ENCODE measurements at regions not wholly inside any gene's neighbourhood (a gene's known extent, or its start where the extent isn't known, plus 50 kb on each side); places are given as distances from the start of the nearest gene placed in this dataset.

DNA sequence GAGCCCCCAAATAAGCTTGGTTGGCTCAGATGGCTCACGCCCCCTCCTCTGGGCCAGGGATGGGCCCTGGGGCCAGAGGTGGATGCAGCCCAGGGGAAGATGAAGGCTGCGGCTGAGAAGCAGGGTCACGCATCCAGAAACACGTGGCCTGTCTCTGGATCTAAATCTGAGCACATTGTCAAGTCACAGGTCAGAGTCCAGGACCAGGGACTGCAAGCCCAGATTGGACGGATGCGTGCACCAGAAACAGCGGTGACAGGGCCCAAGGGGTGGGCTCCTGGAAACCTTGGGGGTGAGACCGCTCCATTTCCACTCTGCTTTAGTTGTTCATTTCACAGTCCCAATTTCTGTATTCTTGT lies 226.2 kb downstream of the ACKR3 start:
- no peak for DNase-seq (ENCODE audit: low read depth)

DNA sequence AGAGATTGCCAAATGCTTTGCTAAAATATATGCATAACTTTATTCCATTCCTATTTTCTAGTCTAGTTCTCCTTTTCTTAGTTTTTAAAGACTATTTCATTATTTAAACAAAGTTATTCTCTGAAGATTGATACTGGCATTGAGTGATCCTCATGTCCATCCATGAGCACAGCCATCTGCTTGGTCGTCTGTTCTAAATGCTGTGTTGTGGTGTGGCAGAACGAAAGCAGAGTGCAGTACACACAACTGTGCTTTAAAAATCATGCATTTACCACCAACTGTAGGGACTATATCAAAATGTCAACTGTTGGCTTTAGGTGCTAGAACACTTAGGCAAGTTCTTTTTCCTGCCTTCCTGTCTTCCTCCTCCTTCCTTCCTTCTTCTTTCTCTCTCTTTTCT lies 226.6 kb downstream of the ACKR3 start:
- DNase-seq (ENCODE audit: low read depth) = no peak

DNA sequence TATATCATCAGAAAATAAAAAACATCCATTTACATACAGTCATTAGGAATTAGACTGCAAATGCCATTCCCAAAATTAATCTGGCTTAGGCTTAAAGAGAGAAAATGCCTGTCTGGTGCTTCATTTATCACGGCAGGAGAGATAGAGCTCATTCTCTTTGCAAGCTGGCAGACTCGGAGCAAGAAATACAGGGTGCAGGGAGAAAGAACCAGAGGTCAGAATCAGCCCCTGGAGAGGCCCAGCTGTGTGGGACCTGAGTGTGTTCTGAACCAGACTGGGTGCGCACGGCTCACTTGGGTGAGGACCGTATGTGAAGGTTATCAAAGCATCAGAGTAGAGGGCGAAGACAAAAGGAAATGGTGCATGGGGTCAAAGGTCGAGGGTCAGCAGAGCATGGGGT lies 227.8 kb downstream of the ACKR3 start:
- no peak for DNase-seq (ENCODE audit: low read depth)

DNA sequence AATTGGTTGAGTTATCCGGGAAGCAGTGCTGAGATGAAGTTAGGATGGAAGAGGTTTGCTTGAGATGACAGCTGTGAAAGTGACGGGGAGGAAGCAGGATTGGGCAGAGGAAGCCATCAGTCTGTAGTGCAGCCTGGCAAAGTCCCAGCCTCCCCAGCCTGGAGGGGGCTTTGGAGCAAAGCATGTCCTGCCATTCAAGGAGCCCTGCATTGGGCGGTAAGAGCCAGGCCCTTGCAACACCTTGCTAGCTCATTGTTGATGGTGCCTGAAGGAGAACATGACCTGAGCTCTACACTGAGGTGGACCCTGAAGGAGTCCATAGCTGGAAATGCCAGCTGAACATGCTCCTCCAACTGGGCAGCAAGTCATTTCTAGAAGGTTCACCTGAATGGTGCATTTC lies 228.9 kb downstream of the ACKR3 start:
- no peak for DNase-seq (ENCODE audit: low read depth)

DNA sequence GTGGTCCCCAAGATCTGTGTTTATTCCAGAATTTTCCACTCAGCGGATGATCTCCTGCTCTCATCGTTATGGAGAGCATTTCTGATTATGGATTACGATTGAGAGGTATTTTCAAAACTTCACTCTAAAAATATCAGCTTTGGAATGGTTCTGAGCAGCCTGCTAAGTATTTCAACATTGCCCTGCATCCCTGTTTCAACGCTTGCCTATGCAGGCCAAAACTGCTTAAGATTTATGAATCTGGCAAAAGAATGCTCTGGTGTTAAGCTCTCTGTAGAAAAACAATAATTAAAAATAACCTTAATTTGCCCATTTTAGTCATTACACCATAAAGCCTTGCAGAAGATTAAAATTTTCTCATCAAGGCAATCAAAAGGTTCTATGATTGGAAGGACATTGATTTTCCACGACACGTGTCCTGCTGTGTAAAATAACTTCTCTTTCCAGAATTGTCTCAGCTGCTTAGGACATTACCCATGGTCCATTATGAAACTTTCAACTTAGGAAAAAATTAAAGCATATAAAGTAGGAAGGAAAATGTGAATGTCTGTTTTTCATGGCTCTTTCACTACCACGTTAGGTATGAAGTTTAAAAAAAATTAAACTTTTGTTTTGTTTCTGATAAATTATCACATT lies 229.9 kb downstream of the ACKR3 start:
- DNase-seq (ENCODE audit: low read depth) = no peak

DNA sequence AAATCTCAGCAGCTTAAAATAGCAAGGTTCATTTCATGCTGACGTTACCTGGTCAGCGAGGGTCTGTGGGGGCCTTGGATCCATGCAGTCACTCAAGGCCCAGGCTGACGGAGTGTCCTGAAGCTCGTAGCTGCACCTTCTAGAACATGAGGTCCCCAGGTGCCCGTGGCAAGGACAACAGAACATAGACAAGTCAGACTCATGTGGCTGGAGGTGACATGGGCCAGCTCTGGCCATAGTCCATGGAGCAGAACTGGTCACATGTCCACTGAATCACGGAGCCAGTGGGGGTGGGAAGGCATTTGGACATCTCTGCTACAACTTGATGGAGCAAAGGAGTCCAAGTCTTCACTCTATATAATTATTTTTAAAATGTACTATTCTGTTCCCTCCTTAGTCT lies 233.2 kb downstream of the ACKR3 start:
- no peak for DNase-seq (ENCODE audit: low read depth)

DNA sequence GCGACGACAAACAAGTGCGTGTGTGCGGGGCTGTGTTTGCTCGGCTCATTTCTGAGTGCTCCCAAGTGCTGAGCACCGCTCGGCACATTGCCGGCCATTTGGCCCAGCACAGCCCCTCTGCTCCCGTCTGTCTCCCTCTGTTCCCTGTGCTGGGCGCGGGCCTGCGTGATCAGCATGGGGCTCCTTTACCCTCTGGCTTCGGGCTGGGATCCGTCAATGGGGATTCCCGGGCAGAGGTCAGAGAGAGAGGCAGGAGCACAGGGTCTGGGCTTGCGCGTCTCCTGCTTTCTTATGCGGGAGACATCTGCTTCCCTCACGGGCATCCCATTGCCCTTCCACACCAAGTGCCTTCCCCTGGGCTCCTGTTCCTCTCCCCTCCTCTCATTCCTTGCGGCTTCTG lies 234.0 kb downstream of the ACKR3 start:
- no peak for DNase-seq (ENCODE audit: low read depth)

DNA sequence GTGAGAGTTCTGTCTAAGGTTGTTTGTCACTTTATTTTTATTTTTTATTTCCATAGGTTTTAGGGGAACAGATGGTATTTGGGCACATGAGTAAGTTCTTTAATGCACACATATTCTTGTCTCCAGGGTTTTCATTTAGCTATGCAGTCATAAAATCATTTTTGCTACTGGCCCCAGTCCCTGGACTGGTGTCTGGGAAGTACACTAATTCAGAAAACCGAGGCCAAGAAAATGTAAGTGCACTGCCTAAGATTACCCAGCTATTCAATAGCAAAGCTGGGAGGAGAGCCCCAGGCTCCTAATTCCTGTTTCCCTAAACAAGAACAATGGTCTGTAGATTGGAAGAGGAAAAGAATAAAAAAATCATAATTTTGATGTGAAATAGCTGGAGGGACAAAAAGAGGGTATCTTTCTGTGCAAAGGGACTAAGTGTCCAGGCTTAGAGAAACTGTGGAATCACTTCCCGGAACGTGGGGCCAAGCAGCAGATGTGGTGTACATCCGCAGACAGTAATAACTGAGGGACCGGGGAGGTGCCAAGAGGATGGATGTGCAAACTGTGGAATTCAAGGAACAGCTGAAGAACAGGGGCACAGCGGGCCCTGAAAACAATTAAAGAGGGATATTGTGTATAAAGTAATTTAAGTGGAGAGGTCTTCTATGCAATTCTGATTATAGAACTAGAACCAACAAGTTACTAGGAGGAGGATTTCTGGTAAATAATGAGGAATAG lies 236.3 kb downstream of the ACKR3 start:
- DNase-seq (ENCODE audit: low read depth) = no peak

DNA sequence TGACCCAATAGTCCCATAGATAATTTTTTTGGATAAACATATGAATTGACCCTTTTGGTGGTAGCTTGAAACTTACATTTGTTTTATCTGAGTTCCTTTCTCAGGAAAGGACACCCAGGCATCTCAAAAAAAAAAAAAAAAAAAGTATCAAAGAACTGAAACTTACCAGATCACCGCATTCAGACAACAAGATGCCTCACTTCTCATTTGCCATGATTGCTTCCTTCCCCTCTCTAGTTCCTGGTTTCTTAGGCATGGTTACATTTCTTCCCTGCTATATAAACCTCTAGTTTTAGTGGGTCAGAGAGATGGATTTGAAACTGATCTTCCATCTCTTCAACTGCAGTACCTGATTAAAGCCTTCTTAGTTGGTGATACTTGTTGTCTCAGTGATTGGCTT lies 240.1 kb downstream of the ACKR3 start:
- DNase-seq (ENCODE audit: low read depth) = no peak

DNA sequence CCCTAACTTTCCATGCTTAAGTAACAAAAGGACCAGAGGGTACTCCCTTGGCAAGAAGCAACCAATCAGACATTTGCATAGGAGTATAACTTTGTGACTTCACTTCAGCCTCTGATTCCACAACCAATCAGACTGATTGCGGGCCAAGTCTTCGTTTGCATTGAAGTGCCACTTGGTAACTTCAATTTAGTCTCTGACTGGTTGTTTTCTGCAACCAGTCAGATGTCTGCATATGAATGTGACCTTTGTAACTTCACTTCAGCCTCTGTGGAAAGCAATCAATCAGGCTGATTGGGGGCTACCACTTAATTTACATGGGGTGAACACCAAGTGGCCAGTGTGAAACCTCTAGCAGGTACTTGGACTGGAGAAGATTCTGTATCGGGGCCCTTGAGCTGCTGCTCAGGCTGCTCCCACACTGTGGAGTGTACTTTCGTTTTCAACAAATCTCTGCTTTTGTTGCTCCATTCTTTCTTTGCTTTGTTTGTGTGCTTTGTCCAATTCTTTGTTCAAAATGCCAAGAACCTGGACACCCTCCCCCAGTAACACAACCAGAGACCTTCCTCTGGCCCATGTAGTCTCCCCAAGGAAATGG lies 241.5 kb downstream of the ACKR3 start:
- no peak for DNase-seq (ENCODE audit: low read depth)

DNA sequence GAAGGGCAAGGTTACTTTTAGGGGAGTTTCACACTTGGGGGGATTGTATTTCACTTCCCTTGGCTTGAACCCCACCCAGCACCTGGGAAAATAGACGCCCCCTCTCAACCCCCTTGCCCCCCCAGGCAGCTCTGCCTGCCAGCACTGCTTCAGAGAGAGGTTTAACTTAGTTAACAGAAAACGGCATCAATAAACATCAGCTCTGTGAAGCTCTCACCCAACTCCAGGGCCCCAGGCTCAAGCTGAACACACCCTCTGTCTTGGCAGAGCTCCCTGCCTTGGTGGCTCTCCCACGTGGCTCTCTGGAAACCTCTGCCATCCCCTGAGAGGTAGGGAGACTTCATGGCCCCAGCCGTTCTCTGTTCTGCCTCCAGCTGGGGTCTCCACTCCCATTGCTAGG lies 244.1 kb downstream of the ACKR3 start:
- no peak for DNase-seq (ENCODE audit: low read depth)

DNA sequence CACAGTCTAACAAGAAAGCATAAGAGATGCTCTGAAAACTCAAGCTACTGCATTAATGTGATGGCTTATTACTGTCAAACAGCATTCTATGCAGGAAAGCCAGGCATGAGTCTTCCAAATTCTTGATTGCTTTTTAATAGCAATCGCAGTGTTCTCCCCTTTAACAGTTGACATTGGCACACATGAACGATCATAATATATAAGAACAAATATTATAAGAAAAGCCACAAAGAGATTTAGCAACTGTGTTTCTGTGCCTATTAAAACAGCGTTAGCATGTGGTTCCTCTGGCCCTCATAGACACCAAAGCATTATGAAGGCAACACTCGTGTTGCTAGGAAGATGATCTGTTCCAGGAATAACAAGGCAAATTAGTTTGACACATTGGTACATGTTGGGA lies 245.0 kb downstream of the ACKR3 start:
- no peak for DNase-seq (ENCODE audit: low read depth)

DNA sequence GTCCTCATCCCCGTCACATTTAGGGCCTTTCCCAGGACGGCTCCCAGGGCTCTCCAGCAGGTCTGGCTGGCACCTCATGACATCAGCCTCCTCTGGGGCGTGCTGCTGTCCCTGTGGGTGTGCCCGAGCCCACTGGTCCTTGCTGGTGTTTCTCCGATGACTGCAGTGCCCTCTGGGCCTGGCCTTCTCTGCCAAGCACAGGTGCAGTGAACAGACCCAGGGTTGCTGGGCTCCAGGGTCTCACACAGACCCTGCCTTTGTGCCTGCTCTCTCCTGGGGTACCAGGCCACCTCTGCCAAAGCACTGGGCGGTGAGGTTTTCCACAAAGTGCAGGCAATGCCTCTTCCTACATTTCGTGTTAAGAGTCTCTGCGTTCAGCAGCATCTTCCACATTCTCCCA lies 246.1 kb downstream of the ACKR3 start:
- no peak for DNase-seq (ENCODE audit: low read depth)

DNA sequence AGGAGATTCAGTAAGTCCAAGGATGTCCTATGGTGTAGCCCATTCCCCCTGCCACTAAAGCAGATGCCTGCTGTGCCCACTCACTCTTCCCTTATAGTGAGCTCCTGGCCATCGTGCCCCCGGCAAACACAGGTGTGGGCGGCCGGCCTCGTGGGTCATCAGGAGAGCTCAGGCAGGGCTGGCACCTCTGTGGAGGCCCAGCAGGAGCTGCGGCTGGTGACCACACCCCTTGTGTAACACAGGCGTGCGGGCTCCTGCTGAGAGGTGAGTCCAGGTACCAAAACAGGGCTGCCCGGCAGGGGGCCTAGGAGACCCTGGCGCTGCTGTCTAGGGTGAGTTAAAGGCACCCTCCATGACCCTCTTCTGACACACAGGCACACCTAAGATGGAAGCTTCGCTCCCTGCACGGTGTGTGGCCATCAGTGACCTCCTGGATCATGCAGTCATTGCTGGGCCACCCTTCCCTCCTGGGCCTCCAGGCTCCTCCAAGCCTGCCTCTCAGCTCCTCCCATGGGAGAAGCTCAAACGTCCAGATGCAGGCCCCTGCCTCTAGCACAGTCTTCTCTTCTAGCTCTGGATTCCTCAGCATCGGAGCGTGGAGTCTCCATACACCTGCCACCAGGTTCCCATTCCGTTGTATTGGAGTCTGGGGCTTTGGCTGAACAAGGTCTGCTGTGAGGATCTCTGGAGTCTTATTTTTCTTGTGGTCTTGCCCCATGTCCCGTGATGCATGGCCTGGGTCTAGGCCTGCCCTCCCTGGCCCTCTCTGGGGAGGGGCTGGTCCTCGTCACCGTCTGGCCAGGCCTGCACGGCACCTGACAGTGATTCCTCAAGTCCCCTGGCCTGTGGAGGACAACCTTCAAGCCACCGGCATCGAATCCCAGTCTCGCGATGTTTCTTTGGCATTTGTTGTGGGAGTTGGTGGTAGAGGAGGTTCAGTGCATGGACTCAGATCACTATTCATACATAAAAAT lies 246.9 kb downstream of the ACKR3 start:
- no peak for DNase-seq (ENCODE audit: low read depth)

DNA sequence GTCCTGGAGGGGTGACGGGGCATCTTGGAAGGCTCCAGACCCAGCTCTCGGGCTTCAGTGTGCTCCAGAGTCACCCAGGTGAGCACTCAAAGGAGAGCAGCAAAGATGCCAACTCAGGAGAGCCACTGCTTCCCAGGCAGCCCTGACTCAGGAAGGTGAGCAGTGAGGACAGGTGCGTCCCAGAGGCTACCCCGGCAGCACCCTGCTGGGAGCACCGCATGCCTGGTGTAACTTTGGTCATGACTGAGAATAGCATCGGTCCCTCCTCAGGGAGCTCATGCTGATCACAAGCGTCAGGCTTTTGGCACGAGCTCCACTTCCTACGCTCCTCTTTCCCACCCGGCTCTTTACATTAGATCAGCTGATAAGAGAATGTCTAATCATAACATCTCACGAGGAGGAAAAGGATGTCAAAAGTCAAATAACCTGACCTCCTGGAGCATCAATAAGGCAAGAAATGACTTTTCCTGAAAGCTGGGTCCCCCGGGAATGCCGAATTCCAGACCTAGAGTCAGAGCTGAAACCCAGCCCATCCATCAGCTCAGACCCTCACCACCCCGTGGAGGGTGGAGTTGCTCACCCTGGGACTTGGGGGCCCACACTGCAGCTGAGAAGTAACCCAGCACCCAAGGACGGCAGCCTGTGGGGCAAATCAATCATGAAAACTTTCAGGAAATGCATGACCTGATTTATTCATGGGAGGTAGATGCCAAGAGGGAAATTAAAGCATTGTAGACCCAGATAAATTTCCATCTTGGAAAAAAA lies 248.8 kb downstream of the ACKR3 start:
- no peak for DNase-seq (ENCODE audit: low read depth)

DNA sequence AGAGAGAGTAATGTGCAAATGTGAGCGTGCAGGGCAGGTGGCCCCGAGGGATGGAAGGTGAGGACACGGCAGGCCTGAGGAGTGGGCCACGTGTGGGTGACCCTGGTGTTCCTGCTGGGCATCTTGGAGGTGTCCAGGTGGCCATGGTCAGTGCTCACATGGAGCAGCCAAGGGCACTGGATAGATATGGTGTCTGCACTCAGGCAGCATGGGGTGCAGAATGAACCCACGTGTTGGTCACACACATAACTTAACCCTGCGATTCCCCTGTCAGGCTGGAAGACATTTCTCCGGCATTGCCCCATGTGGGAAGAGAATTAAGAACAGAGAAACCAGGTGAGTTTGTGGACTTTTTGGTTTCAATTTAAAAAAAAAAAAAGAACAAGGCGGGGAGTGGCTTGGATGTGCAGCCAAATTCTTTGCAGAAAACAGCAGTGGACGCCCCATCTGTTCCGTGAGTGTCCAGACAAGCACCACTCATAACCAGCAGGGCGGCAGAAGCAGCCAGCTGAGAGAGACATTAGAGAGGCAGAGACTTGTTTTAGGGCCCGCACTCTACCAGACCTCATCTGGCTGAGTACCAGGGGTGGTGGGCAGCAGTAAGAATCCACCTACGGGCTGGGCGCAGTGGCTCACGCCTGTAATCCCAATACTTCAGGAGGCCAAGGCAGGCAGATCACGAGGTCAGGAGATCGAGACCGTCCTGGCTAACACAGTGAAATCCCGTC lies 249.8 kb downstream of the ACKR3 start:
- DNase-seq (ENCODE audit: low read depth) = no peak

DNA sequence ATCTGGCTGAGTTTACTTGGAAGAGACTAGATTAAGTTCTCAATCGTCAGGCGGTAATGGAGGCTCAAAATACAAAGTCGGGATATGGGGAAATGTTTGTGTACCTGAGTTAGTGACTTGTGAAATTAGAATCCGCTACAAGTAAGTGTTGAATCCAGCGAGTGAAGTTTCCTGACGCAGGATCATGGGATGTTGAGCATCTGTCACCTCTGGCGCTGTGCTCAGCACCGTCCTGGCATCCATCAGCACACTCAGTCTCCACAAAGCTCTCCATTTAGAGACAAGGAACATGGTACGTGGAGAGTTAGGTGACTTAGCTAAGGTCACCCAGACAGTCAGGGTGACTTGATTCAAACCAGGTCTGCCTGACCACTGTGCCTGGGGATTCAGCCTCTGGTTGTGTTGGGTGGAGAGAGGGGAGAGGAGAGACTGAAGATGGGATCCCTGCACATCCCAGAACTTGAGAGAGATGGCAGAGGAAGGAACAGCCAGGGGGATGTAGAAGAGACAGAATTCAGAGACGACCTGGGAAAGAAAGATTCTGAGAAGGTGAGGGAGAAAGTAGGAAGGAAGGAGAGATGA lies 251.2 kb downstream of the ACKR3 start:
- DNase-seq (ENCODE audit: low read depth) = no peak

DNA sequence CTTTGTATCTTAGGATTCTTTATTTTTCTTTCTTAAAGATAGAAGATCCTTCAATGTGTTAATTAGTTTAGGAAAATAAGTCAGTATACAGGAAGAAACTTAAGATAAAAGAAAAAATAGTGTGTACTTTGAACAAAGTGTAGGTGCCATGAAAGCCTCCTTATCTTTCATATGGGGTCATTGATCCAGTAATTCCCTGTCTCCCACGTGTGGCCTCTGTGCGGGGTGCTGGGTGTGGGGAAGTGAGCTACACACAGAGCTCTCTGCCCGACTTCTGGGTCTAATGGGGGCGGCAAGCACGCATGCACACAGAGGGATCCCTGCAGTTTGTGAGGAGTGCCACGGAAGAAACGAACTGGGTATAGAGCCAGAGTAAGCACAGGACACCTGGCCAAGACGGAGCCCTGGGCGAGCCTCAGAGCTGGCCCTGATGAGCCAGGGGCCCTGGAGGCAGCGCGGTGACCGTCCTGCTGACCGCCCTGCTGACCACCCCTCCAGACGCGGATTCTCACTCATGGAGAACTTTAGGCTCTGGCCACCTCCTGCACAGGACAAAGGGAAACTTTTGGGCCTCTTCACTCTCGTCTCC lies 253.5 kb downstream of the ACKR3 start:
- no peak for DNase-seq (ENCODE audit: low read depth)

DNA sequence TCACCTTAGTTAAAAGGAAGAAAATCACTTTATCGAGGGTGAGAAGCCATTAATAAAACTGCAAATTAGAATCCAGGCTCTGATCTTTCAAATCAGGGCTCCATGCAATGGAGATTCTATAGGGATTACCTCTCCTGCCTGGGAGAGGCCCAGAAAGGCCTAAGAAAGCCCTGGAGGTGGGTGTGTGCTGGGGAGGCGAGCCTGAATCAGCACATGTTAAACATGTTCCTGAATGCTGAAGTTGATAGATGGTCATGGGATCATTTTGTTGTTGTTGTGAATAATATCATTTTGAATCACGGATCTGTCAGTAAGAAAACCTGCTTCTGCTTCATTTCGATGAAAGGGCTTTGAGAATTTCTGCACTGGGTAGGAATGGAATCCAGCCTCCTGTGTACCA lies 254.3 kb downstream of the ACKR3 start:
- no peak for DNase-seq (ENCODE audit: low read depth)

DNA sequence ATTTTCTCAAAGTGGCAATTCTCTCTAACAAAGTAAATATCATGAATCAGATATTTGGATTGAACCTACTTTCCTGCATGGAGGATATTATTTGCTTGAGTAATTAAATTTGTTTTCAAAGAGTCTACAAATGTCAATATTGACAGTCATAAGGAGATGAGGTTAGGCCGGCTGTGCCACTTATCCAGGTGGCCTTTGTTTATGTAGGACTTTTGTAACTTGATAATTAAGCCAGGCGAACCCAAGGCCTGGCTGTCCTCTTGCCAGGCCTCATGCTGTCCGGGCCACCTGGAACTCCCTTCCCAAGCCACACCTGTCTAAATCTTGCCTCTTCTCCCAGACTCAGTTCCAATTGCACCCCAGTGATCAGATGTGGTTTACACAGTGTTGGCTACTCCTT lies 255.2 kb downstream of the ACKR3 start:
- no peak for DNase-seq (ENCODE audit: low read depth)
